ENCODE measurements at regions not wholly inside any gene's neighbourhood (a gene's known extent, or its start where the extent isn't known, plus 50 kb on each side); places are given as distances from the start of the nearest gene placed in this dataset.

GRCh38 chr15:35784745-35785144 lies 238.8 kb upstream of the DPH6 start:
- intact Hi-C loops (cut with micrococcal nuclease), result no loop called here
- no peak for DNase-seq (ENCODE audit: low spot score)
- no peaks in the 10 kb centered on the region for H3K27me3 Mint-ChIP-seq (ENCODE audit: insufficient read depth)
- H3K36me3 Mint-ChIP-seq (ENCODE audit: low read depth), result no peaks in the 10 kb centered on the region
- H3K4me1 Mint-ChIP-seq (ENCODE audit: low read depth), result no peaks in the 10 kb centered on the region
- no peak overlapping the region for H3K4me3 Mint-ChIP-seq
- no peaks in the 10 kb centered on the region for H3K9me3 Mint-ChIP-seq
- H3K27ac Mint-ChIP-seq, result no peak overlapping the region

DNA sequence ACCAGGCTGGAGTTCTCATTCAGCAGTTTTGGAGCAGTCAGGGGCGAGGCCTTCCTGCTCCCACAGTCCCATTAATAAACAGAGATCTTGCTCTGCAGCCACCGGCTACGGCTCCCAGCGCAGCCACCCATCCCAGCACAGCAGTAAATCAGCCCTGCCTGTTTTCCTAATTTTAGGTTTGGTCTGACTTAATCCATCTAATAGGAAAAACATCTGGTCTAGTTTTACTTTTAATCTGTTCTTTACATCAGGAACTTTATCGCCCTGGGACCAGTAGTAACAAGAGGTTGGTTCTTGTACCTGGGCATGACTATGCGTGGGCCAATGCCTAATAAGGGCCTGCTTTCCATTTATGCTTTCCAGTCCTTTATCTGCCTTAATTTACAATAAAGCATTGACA lies 264.0 kb upstream of the DPH6 start:
- Mint-ChIP-seq H3K36me3 (ENCODE audit: low read depth) (no peaks in the 10 kb centered on the region), H3K27ac (no peak overlapping the region), H3K4me1 (ENCODE audit: low read depth) (no peaks in the 10 kb centered on the region), H3K27me3 (ENCODE audit: insufficient read depth) (no peaks in the 10 kb centered on the region), H3K9me3 (no peaks in the 10 kb centered on the region), H3K4me3 (no peak overlapping the region)
- no peak for DNase-seq (ENCODE audit: low spot score)
- intact Hi-C loops (cut with micrococcal nuclease), result no loop called here

DNA sequence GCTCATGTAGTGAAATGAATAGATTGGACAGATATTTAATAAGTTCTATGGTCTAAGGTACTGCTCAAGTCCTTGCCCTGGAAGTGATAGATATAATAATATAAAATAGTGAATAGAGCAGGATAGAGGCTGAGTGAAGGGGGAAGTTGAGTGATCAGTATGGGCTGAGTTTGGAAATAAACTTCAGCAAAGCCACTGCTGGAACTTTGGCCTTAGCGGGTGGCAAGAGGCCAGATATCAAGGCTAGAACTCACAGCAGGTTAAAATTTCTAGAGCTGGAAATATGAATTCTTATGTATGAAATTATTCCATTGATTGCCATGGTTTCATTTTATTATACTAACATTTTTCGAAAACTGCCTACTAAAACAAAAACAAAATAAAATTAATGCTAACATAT lies 267.6 kb upstream of the DPH6 start:
- no peaks in the 10 kb centered on the region for H3K4me1 Mint-ChIP-seq (ENCODE audit: low read depth)
- no peak for DNase-seq (ENCODE audit: low spot score)
- no peaks in the 10 kb centered on the region for H3K36me3 Mint-ChIP-seq (ENCODE audit: low read depth)
- H3K27ac Mint-ChIP-seq, result no peak overlapping the region
- no peaks in the 10 kb centered on the region for H3K9me3 Mint-ChIP-seq
- H3K4me3 Mint-ChIP-seq, result no peak overlapping the region
- H3K27me3 Mint-ChIP-seq (ENCODE audit: insufficient read depth), result no peaks in the 10 kb centered on the region
- intact Hi-C loops (cut with micrococcal nuclease), result no loop called here

DNA sequence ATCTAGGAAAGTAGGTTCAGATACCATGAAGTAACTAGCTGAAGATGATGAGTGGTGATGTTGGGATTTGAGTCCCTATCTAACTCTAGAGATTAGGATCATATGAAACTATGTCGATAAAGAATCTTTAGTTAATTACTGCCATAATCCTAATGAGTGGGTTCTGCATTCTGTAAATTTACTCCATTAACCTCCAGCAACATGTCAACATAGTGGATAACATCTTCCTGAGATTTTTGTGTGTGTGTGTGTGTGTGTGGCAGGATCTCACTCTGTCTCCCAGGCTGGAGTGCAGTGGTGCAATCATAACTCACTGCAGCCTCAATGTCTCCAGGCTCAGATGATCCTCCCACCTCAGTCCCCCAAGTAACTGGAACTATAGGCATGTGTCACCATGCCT lies 272.9 kb upstream of the DPH6 start:
- Mint-ChIP-seq H3K27me3 (ENCODE audit: insufficient read depth) (peaks cover 2% of the 10 kb centered on the region), H3K27ac (no peak overlapping the region), H3K9me3 (no peaks in the 10 kb centered on the region), H3K36me3 (ENCODE audit: low read depth) (no peaks in the 10 kb centered on the region), H3K4me3 (no peak overlapping the region), H3K4me1 (ENCODE audit: low read depth) (no peaks in the 10 kb centered on the region)
- no peak for DNase-seq (ENCODE audit: low spot score)
- intact Hi-C loops (cut with micrococcal nuclease), result no loop called here

GRCh38 chr15:35822153-35822552 lies 276.2 kb upstream of the DPH6 start:
- Mint-ChIP-seq H3K27me3 (ENCODE audit: insufficient read depth) (peaks cover 2% of the 10 kb centered on the region), H3K9me3 (no peaks in the 10 kb centered on the region), H3K36me3 (ENCODE audit: low read depth) (no peaks in the 10 kb centered on the region), H3K4me3 (no peak overlapping the region), H3K4me1 (ENCODE audit: low read depth) (no peaks in the 10 kb centered on the region), H3K27ac (no peak overlapping the region)
- intact Hi-C loops (cut with micrococcal nuclease), result no loop called here
- DNase-seq (ENCODE audit: low spot score), result no peak

DNA sequence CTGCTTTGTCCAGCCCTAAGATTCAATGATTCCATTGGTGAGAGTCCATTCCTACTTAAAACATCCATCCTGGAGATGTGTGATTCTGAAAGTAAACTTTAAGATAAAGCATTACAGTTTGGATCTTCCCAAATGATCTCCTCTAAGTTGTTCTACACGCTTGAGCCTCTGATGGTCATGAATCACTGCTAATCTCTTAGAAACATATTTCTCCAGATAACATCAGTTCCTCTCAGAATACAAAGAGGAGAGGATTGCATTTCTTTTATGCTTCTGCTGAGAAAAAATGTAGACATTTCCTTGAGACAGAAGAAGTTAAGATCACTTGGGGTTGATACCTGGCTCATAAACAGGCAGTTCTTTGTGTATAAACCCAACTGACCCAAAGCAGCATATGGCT lies 281.2 kb upstream of the DPH6 start:
- DNase-seq (ENCODE audit: low spot score), result no peak
- intact Hi-C loops (cut with micrococcal nuclease), result no loop called here
- no peak overlapping the region for H3K4me3 Mint-ChIP-seq
- H3K36me3 Mint-ChIP-seq (ENCODE audit: low read depth), result no peaks in the 10 kb centered on the region
- no peaks in the 10 kb centered on the region for H3K4me1 Mint-ChIP-seq (ENCODE audit: low read depth)
- no peaks in the 10 kb centered on the region for H3K9me3 Mint-ChIP-seq
- H3K27ac Mint-ChIP-seq, result no peak overlapping the region
- H3K27me3 Mint-ChIP-seq (ENCODE audit: insufficient read depth), result no peaks in the 10 kb centered on the region

DNA sequence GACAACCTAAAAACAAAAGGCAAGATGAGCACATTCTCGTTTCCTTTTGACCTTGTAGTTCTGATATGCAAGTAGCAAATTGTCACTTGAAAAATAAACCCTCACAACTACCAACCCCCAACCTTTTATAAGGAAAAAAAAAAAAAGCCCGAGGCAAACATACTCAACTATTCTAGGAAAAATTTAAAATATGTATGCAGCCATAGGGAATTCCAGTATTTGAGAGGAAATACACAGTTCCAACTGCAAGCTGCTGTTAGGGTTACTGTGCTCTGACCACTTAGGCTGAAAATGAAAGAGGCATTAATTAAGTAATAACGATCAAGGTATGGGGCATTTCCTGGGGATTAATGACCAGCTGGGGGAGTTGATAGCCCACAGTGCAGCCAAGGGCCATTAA lies 281.9 kb upstream of the DPH6 start:
- H3K27me3 Mint-ChIP-seq (ENCODE audit: insufficient read depth), result no peaks in the 10 kb centered on the region
- H3K27ac Mint-ChIP-seq, result no peak overlapping the region
- no peaks in the 10 kb centered on the region for H3K4me1 Mint-ChIP-seq (ENCODE audit: low read depth)
- no peak for DNase-seq (ENCODE audit: low spot score)
- intact Hi-C loops (cut with micrococcal nuclease), result no loop called here
- no peaks in the 10 kb centered on the region for H3K36me3 Mint-ChIP-seq (ENCODE audit: low read depth)
- no peaks in the 10 kb centered on the region for H3K9me3 Mint-ChIP-seq
- no peak overlapping the region for H3K4me3 Mint-ChIP-seq

- Mint-ChIP-seq H3K9me3 (no peaks in the 10 kb centered on the region), H3K27ac (no peak overlapping the region), H3K4me3 (no peak overlapping the region), H3K36me3 (ENCODE audit: low read depth) (no peaks in the 10 kb centered on the region), H3K4me1 (ENCODE audit: low read depth) (no peaks in the 10 kb centered on the region), H3K27me3 (ENCODE audit: insufficient read depth) (no peaks in the 10 kb centered on the region)
- intact Hi-C loops (cut with micrococcal nuclease), result no loop called here
- no peak for DNase-seq (ENCODE audit: low spot score)
These were observed 287.6 kb upstream of the DPH6 start for GRCh38 chr15:35833581-35833980.

DNA sequence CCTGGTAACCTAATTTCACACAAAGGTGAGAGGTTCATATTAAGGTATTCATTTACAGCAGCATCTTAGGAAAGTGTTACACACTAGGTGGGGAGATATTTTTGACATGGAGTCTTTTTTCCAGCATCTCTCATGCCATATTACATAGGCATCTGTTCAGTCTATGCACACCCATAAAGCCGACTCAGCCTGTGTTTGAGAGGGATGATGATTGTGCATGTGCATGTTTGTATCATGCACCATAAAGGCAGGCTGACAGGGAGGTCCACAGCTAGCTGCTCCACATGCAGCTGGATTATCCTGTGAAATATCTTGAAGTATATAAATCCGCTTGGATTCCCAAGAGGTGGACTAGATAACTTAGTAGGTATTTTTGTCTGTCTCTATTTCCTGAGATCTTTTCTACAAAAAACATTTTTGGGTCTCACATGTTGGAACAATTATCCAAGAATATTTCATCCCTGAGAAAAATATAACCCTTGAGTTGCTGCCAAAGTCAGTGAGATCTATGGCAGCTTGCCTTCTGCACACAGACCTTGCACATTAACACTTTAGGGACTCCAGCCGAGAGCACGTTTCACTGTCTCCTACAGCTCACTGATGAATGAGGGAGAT lies 288.4 kb upstream of the DPH6 start:
- Mint-ChIP-seq H3K4me1 (ENCODE audit: low read depth) (no peaks in the 10 kb centered on the region), H3K4me3 (no peak overlapping the region), H3K27ac (no peak overlapping the region), H3K9me3 (no peaks in the 10 kb centered on the region), H3K27me3 (ENCODE audit: insufficient read depth) (no peaks in the 10 kb centered on the region), H3K36me3 (ENCODE audit: low read depth) (no peaks in the 10 kb centered on the region)
- intact Hi-C loops (cut with micrococcal nuclease), result no loop called here
- DNase-seq (ENCODE audit: low spot score), result no peak

DNA sequence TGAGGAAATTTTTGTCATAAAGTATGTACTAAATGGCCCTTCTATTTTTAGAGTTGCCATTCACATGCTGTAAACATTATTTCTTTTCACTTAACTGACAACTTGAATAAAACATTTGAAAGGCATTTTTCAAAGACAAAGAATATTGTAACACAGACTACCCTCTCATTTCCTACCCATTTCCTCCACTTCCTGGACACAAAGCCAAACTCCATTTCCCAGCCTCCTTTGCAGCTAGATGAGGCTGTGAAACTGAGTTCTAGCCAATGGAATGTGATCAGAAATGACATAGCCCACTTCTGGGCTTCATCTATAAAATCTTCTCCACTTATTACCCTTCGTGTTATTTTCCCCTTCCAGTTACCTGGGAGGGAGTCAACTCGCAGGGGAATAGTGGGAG lies 288.9 kb upstream of the DPH6 start:
- no peaks in the 10 kb centered on the region for H3K9me3 Mint-ChIP-seq
- no peaks in the 10 kb centered on the region for H3K27me3 Mint-ChIP-seq (ENCODE audit: insufficient read depth)
- intact Hi-C loops (cut with micrococcal nuclease), result no loop called here
- H3K4me3 Mint-ChIP-seq, result no peak overlapping the region
- H3K4me1 Mint-ChIP-seq (ENCODE audit: low read depth), result no peaks in the 10 kb centered on the region
- no peak for DNase-seq (ENCODE audit: low spot score)
- no peaks in the 10 kb centered on the region for H3K36me3 Mint-ChIP-seq (ENCODE audit: low read depth)
- H3K27ac Mint-ChIP-seq, result no peak overlapping the region

GRCh38 chr15:35838424-35839111 lies 292.6 kb upstream of the DPH6 start:
- Mint-ChIP-seq H3K9me3 (no peaks in the 10 kb centered on the region), H3K4me1 (ENCODE audit: low read depth) (no peaks in the 10 kb centered on the region), H3K27ac (no peak overlapping the region), H3K27me3 (ENCODE audit: insufficient read depth) (no peaks in the 10 kb centered on the region), H3K36me3 (ENCODE audit: low read depth) (no peaks in the 10 kb centered on the region), H3K4me3 (no peak overlapping the region)
- intact Hi-C loops (cut with micrococcal nuclease), result no loop called here
- no peak for DNase-seq (ENCODE audit: low spot score)

GRCh38 chr15:35842631-35843030 lies 296.7 kb upstream of the DPH6 start:
- DNase-seq (ENCODE audit: low spot score), result no peak
- no peak overlapping the region for H3K4me3 Mint-ChIP-seq
- H3K4me1 Mint-ChIP-seq (ENCODE audit: low read depth), result no peaks in the 10 kb centered on the region
- intact Hi-C loops (cut with micrococcal nuclease), result no loop called here
- no peaks in the 10 kb centered on the region for H3K27me3 Mint-ChIP-seq (ENCODE audit: insufficient read depth)
- H3K9me3 Mint-ChIP-seq, result no peaks in the 10 kb centered on the region
- H3K36me3 Mint-ChIP-seq (ENCODE audit: low read depth), result no peaks in the 10 kb centered on the region
- no peak overlapping the region for H3K27ac Mint-ChIP-seq

- Mint-ChIP-seq H3K36me3 (ENCODE audit: low read depth) (no peaks in the 10 kb centered on the region), H3K4me3 (no peak overlapping the region), H3K9me3 (no peaks in the 10 kb centered on the region), H3K4me1 (ENCODE audit: low read depth) (no peaks in the 10 kb centered on the region), H3K27me3 (ENCODE audit: insufficient read depth) (no peaks in the 10 kb centered on the region), H3K27ac (no peak overlapping the region)
- no peak for DNase-seq (ENCODE audit: low spot score)
- intact Hi-C loops (cut with micrococcal nuclease), result no loop called here
These were observed 297.5 kb upstream of the DPH6 start for GRCh38 chr15:35843498-35843897.

DNA sequence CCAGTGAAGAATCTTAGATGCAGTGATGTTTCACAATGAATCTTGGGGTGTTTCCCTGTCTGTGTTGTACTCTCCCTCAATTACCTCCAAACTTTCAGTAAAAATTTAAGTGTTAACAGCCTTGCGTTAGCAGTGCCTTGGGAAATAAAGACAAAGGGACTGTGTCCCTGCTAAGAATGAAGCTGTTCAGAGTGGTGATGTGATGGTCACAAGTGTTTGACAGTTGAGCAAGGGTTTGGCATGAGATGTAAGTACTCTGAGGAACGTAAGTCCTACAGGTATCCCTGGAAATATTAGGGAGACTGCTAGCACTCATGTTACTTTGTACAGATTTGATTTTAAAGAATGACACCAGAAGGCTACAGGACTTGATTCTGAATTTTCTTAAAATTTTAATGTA lies 304.3 kb upstream of the DPH6 start:
- Mint-ChIP-seq H3K27me3 (ENCODE audit: insufficient read depth) (no peaks in the 10 kb centered on the region), H3K36me3 (ENCODE audit: low read depth) (no peaks in the 10 kb centered on the region), H3K4me1 (ENCODE audit: low read depth) (no peaks in the 10 kb centered on the region), H3K4me3 (no peak overlapping the region), H3K27ac (no peak overlapping the region), H3K9me3 (no peaks in the 10 kb centered on the region)
- intact Hi-C loops (cut with micrococcal nuclease), result no loop called here
- no peak for DNase-seq (ENCODE audit: low spot score)

All from activated T-helper 1 cell treated with anti-CD3 and anti-CD28 coated beads, Interleukin-12 subunit alpha, Interleukin-12 subunit beta, Interleukin-2, Interleukin-4 antibody, amounts not matched to agents 30 ng/mL and 10 ng/mL and 1 ng/mL, durations not matched to agents 14 hours and 24 hours and 36 hours (primary cell).